ENCODE measurements at regions not wholly inside any gene's neighbourhood (a gene's known extent, or its start where the extent isn't known, plus 50 kb on each side); places are given as distances from the start of the nearest gene placed in this dataset.

- no peak for DNase-seq (ENCODE audit: low read depth)
These were observed 641.2 kb downstream of the PTPRC start for GRCh38 chr1:199279872-199280645.

- DNase-seq (ENCODE audit: low read depth), result no peak
These were observed 644.0 kb downstream of the PTPRC start for GRCh38 chr1:199282751-199283305.

GRCh38 chr1:199283794-199284193, 645.0 kb downstream of the PTPRC start:
- peak; percentile 53 for DNase-seq (ENCODE audit: low read depth)

DNA sequence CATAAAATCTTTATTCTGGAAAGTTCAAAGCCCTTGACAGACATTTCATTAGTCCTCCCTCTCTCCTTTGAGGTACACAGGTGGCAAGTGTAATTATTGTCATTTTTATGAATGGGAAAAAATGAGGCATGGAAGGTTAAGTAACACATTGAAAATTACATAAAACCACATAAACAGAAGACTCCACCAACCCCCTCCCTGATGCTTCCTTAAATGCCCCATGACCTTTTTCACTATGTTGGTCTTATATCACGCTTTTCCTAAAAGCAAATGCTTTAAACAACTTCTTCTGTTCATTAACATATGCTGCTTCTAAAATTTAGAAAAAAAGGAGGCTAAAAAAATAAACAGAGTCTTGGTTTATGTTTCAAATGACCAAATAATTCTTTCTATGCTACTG, 648.4 kb downstream of the PTPRC start:
- no peak for DNase-seq (ENCODE audit: low read depth)

GRCh38 chr1:199287647-199288046, 648.8 kb downstream of the PTPRC start:
- no peak for DNase-seq (ENCODE audit: low read depth)

DNA sequence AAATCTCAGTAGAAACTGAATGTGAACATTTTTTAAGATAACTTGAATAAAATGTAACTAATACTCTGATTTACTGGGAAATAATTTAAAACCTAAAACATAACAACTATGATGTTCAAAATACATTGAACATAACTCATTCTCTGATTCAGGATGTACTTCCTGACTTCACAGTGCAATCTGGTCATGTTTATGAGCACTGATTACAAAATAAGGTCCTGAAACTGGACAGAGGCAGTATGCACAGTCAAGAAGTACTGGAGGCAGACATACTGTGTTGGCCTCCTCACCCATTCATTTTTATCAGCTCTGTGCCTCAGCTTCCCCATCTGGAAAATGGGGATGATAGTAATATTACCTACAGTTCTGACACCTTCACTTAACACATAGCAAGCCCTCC, 651.3 kb downstream of the PTPRC start:
- DNase-seq (ENCODE audit: low read depth), result no peak

- DNase-seq (ENCODE audit: low read depth), result no peak
These were observed 652.3 kb downstream of the PTPRC start for GRCh38 chr1:199291022-199291740.

DNA sequence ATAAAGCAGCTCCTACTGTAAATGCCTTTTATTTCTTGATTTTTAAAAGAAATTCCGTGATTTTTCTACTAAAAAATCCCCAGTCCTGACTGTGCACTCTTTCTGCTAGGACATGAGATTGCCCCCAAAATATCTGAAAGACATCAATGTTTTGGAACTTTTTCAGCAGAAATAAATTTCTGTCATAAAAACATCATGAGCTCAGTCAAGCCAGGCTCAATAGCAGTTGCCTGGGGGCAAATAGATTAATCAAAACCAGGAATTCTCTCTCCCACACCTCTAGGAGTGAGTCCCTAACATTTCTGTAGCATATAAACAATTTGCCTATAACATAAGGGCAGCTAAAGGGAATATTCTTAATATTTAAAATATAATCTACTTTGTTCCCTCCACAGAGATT, 654.1 kb downstream of the PTPRC start:
- no peak for DNase-seq (ENCODE audit: low read depth)

GRCh38 chr1:199295107-199295506, 656.3 kb downstream of the PTPRC start:
- no peak for DNase-seq (ENCODE audit: low read depth)

- DNase-seq (ENCODE audit: low read depth), result no peak
These were observed 658.3 kb downstream of the PTPRC start for GRCh38 chr1:199297174-199297573.

GRCh38 chr1:199297887-199298286, 659.0 kb downstream of the PTPRC start:
- DNase-seq (ENCODE audit: low read depth), result no peak

DNA sequence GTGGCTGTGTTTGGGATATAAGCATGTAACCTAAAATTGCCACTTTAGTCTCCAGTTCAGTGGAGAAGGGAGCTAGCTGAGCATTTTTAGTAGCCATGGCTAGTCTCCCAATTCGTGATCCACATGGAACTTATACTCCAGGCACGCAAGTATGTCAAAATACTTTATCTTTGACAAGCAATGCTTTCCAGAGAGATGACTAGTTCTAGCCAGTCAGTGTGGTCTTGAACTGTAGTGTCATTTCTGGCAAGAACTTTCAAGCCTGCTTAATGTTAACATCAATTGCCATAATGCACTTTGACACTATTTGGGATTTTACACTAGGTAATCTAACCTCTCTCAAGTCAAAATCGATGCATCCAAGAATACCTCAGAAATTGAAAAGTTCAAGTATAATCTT, 660.0 kb downstream of the PTPRC start:
- no peak for DNase-seq (ENCODE audit: low read depth)

DNA sequence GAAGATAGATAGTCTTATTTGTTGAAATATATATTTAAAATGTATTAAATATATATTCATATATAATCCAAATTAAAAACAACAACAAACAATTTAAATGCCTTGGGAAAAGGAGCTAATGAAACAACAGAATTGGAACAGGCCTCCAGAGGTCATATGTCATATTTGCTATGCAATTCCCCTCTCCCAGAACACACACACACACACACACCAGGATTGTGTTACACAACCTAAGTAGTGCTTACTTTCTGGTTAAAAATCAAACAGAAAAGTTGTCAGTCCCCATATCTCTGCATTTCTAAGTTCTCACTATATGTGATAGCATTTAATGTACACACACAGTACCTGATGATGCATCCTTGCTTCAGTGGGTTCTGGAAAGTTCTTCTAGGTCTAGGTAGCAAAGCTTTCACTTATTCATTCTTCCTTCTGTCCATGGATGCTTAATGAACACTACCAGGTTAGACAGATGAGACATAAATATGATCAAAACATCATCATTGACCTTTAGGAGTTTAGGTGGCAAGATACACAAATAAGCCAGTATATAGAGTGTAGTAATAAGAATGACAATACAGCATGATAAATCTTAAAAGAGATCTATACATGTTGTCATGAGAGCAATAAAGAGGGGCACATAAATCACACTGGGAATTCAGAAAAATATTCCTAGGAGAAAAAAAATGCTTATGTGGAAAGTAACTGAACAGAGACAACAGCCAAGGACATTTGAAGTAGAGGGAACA, 662.8 kb downstream of the PTPRC start:
- no peak for DNase-seq (ENCODE audit: low read depth)

DNA sequence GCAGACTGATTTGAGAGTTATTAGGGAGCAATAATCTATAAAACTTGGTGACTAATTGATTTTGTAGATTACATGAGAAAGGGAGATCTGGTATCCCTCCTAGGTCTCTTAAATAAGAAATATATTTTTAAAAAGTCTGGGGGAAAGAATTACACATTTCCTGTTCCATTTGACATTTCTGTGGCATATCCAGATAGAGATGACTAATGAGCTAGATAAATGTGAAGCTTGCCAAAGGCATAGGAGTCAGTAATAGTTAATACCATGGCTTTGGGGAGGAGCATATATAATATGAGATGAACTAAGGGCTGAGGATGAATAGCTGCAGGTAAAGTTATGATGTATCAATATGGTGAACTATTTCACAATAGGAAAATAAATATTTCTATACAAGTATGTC, 663.7 kb downstream of the PTPRC start:
- no peak for DNase-seq (ENCODE audit: low read depth)

DNA sequence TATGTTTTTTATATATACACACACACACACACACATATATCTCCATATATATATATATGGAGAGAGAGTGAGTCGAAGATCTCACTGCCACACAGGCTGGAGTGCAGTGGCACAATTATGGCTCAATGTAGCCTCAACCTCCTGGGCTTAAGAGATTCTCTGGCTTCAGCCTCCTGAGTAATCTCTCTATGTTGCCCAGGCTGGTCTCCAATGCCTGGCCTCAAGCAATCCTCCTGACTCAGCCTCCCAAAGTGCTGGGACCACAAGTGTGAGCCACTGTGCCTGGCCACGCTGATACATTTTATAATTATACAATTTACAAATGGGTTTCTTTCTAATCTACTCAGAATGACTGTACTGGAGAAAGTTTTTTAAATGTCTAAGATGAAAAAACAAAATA, 664.2 kb downstream of the PTPRC start:
- DNase-seq (ENCODE audit: low read depth), result no peak

- DNase-seq (ENCODE audit: low read depth), result no peak
These were observed 666.2 kb downstream of the PTPRC start for GRCh38 chr1:199305053-199305452.

DNA sequence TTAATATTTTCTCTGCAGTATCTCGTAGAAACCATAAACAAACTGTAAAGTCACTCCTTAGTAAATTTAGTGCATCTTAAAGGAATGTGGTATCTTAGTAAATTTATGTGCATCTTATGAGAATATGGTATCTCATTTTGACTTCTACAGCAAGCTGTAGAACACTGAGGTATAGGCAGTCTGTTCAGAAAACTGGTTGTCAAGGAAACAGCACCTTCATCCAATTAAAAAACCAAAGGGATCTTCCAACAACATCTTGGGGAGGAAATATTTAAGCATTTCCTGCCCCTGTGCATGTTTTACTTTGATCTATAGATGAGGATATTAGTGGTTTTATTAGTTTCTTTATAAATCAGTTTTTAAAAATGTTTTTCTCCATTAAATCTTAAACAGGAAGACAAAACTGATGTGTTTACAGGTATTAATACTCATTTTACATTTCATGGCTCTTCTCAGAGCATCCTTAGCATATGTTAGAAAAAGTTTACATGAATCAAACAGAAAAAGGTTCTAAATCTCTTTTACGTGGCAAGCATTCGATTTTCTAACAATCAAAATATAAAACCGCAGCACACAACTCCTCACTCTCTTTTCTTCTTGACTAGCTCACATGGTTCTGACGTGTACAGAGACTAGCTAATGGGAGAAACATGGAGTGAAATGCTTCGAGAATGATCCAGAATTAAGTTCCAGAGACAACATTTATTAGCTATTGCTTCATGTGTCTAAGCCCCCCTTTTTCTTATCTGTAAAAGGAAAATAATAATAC, 668.8 kb downstream of the PTPRC start:
- no peak for DNase-seq (ENCODE audit: low read depth)

DNA sequence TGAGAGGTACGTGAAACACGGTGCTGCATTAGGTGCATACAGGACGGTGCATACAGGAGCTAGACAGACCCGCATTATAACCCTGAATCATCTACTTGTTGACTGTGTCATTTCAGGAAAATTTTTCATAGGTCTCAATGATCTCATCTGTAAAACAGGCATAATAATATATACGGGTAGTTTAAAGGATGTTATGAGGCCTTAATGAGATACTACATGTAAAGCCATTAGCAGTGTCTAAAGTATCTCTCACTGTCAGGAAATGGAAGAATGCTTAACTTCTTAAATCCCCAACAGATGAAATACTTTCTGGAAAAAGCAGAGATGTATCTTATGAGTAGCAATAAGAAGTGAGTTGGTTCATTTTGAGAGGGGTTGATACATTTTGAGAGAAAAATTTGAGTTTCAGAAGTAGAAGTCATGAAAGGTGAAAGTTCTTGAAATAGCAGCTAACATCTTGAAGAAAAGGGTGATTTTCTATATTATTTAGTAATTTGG, 669.6 kb downstream of the PTPRC start:
- no peak for DNase-seq (ENCODE audit: low read depth)

- no peak for DNase-seq (ENCODE audit: low read depth)
These were observed 671.9 kb downstream of the PTPRC start for GRCh38 chr1:199310708-199311107.

DNA sequence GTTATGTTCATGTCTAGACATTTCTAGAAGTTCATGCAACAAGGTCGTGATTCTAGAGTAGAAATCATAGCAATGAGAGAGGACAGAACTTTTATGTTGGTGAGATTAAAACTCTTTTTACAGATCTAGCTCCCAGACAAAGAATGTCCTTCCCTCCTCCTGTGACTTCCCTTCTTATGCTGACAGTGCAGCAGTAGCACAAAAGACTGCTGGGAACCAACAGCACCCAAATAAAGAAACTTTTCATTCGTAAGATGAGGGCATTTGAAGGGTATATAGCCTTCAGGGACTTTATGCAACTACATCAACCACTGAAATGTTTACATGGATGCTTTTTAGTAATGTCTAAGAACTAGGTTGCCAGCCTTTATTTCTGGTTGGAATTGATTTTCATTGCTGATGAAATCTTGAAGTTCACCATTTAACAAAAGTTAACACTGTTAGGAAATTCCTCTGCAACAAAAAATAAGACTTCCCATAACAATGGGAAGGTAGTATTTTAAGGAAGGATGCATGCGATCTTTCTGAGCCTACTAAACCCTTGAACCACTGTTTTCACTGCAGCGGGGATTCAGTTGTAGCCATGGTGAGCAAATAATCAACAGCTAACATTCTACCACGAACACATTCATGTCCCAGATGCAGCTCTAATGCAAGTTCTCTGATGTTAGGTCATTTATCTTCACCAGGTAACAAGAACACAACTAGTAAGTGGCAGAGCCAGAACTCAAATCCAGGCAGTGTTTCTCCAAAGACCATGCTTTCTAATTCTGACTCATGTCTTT, 672.8 kb downstream of the PTPRC start:
- no peak for DNase-seq (ENCODE audit: low read depth)

GRCh38 chr1:199312626-199313025, 673.8 kb downstream of the PTPRC start:
- no peak for DNase-seq (ENCODE audit: low read depth)
